ENCODE measurements at regions not wholly inside any gene's neighbourhood (a gene's known extent, or its start where the extent isn't known, plus 50 kb on each side); places are given as distances from the start of the nearest gene placed in this dataset.

- Histone ChIP-seq H3K9me3 (no peaks in the 10 kb centered on the region), H4K20me1 (no peaks in the 10 kb centered on the region), H3K27me3 (no peaks in the 10 kb centered on the region), H3K9ac (no peak overlapping the region), H3K4me2 (no peak overlapping the region), H3K4me3 (no peak overlapping the region), H3K27ac (no peak overlapping the region), H3K4me1 (no peaks in the 10 kb centered on the region), H3K36me3 (no peaks in the 10 kb centered on the region)
- TF ChIP-seq Cebpa-rat (IDR thresholded peaks at IDR 0.05), result no peak
Observed at GRCh38 chr18:27491772-27492171, 306.7 kb upstream of the CHST9 start.

GRCh38 chr18:27483276-27483675 is 298.2 kb upstream of the CHST9 start:
- no peaks in the 10 kb centered on the region for H3K9me3 ChIP-seq
- no peaks in the 10 kb centered on the region for H3K27me3 ChIP-seq
- H3K9ac ChIP-seq, result no peak overlapping the region
- no peaks in the 10 kb centered on the region; the same call in 1 of the 2 replicates for H3K4me1 ChIP-seq
- no peaks in the 10 kb centered on the region for H3K36me3 ChIP-seq
- H4K20me1 ChIP-seq, result no peaks in the 10 kb centered on the region
- no peak for TF ChIP-seq Cebpa-rat (IDR thresholded peaks at IDR 0.05)
- no peak overlapping the region for H3K4me2 ChIP-seq
- no peak overlapping the region for H3K27ac ChIP-seq
- H3K4me3 ChIP-seq, result no peak overlapping the region

GRCh38 chr18:27478459-27478858 is 293.4 kb upstream of the CHST9 start:
- Histone ChIP-seq H3K36me3 (no peaks in the 10 kb centered on the region), H3K9ac (no peak overlapping the region), H3K4me3 (no peak overlapping the region), H3K9me3 (no peaks in the 10 kb centered on the region), H4K20me1 (no peaks in the 10 kb centered on the region), H3K4me1 (no peaks in the 10 kb centered on the region; the same call in 1 of the 2 replicates), H3K4me2 (no peak overlapping the region), H3K27me3 (no peaks in the 10 kb centered on the region), H3K27ac (no peak overlapping the region)
- TF ChIP-seq Cebpa-rat (IDR thresholded peaks at IDR 0.05), result no peak

GRCh38 chr18:27473318-27473717 is 288.2 kb upstream of the CHST9 start:
- no peaks in the 10 kb centered on the region for H4K20me1 ChIP-seq
- H3K4me3 ChIP-seq, result no peak overlapping the region
- H3K27ac ChIP-seq, result no peak overlapping the region
- no peaks in the 10 kb centered on the region for H3K27me3 ChIP-seq
- no peak for TF ChIP-seq Cebpa-rat (IDR thresholded peaks at IDR 0.05)
- no peak overlapping the region for H3K9ac ChIP-seq
- H3K4me2 ChIP-seq, result no peak overlapping the region
- no peaks in the 10 kb centered on the region for H3K36me3 ChIP-seq
- H3K9me3 ChIP-seq, result no peaks in the 10 kb centered on the region
- H3K4me1 ChIP-seq, result no peaks in the 10 kb centered on the region

- no peak overlapping the region for H3K4me3 ChIP-seq
- no peak overlapping the region for H3K9ac ChIP-seq
- H3K27ac ChIP-seq, result no peak overlapping the region
- H3K36me3 ChIP-seq, result no peaks in the 10 kb centered on the region
- no peaks in the 10 kb centered on the region for H3K4me1 ChIP-seq
- no peaks in the 10 kb centered on the region for H3K27me3 ChIP-seq
- TF ChIP-seq Cebpa-rat (IDR thresholded peaks at IDR 0.05), result no peak
- no peaks in the 10 kb centered on the region for H3K9me3 ChIP-seq
- H3K4me2 ChIP-seq, result no peak overlapping the region
- no peaks in the 10 kb centered on the region for H4K20me1 ChIP-seq
Observed at GRCh38 chr18:27467073-27467472, 282.0 kb upstream of the CHST9 start.

GRCh38 chr18:27461957-27462356 is 276.8 kb upstream of the CHST9 start:
- no peaks in the 10 kb centered on the region for H3K27me3 ChIP-seq

GRCh38 chr18:27449104-27449503 is 264.0 kb upstream of the CHST9 start:
- TF ChIP-seq Cebpa-rat (IDR thresholded peaks at IDR 0.05), result no peak
- no peaks in the 10 kb centered on the region for H3K36me3 ChIP-seq

More at GRCh38 chr18:27461957-27462356, 276.8 kb upstream of the CHST9 start:
- Histone ChIP-seq H4K20me1 (no peaks in the 10 kb centered on the region), H3K4me3 (no peak overlapping the region), H3K9ac (no peak overlapping the region), H3K4me2 (no peak overlapping the region), H3K9me3 (no peaks in the 10 kb centered on the region), H3K4me1 (no peaks in the 10 kb centered on the region), H3K36me3 (no peaks in the 10 kb centered on the region), H3K27ac (no peak overlapping the region)
- no peak for TF ChIP-seq Cebpa-rat (IDR thresholded peaks at IDR 0.05)

GRCh38 chr18:27447930-27448329 is 262.8 kb upstream of the CHST9 start:
- no peaks in the 10 kb centered on the region for H3K27me3 ChIP-seq
- no peaks in the 10 kb centered on the region for H4K20me1 ChIP-seq
- no peak overlapping the region for H3K4me3 ChIP-seq
- no peaks in the 10 kb centered on the region for H3K36me3 ChIP-seq
- no peak overlapping the region for H3K27ac ChIP-seq
- no peak overlapping the region for H3K9ac ChIP-seq
- no peak overlapping the region for H3K4me2 ChIP-seq
- H3K4me1 ChIP-seq, result no peaks in the 10 kb centered on the region
- no peaks in the 10 kb centered on the region for H3K9me3 ChIP-seq
- TF ChIP-seq Cebpa-rat (IDR thresholded peaks at IDR 0.05), result no peak

More at GRCh38 chr18:27449104-27449503, 264.0 kb upstream of the CHST9 start:
- Histone ChIP-seq H3K27ac (no peak overlapping the region), H3K9ac (no peak overlapping the region), H3K4me1 (no peaks in the 10 kb centered on the region), H3K4me3 (no peak overlapping the region), H3K9me3 (no peaks in the 10 kb centered on the region), H3K27me3 (no peaks in the 10 kb centered on the region), H3K4me2 (no peak overlapping the region), H4K20me1 (no peaks in the 10 kb centered on the region)

GRCh38 chr18:27447451-27447881 is 262.4 kb upstream of the CHST9 start:
- Histone ChIP-seq H3K4me1 (no peaks in the 10 kb centered on the region), H3K9ac (no peak overlapping the region), H3K9me3 (no peaks in the 10 kb centered on the region), H3K27me3 (no peaks in the 10 kb centered on the region), H3K27ac (no peak overlapping the region), H3K4me3 (no peak overlapping the region), H3K36me3 (no peaks in the 10 kb centered on the region), H4K20me1 (no peaks in the 10 kb centered on the region), H3K4me2 (no peak overlapping the region)
- no peak for TF ChIP-seq Cebpa-rat (IDR thresholded peaks at IDR 0.05)

GRCh38 chr18:27430595-27430994 is 245.5 kb upstream of the CHST9 start:
- H3K9ac ChIP-seq, result no peak overlapping the region
- no peak overlapping the region for H3K4me3 ChIP-seq
- H3K36me3 ChIP-seq, result no peaks in the 10 kb centered on the region
- H3K4me2 ChIP-seq, result no peak overlapping the region
- no peaks in the 10 kb centered on the region for H3K4me1 ChIP-seq
- no peak for TF ChIP-seq Cebpa-rat (IDR thresholded peaks at IDR 0.05)
- H3K9me3 ChIP-seq, result 0 out of 2 replicates have a peak, but pooled peaks cover 5% of the 10 kb centered on the region
- no peaks in the 10 kb centered on the region for H3K27me3 ChIP-seq
- no peak overlapping the region for H3K27ac ChIP-seq
- no peaks in the 10 kb centered on the region for H4K20me1 ChIP-seq

All from BLaER1 (cell line).